HUES48 (cell line): ENCODE measurements at regions not wholly inside any gene's neighbourhood (a gene's known extent, or its start where the extent isn't known, plus 50 kb on each side); places are given as distances from the start of the nearest gene placed in this dataset.

ENCODE experiments used
- H3K27ac ChIP-seq: one replicate; pipeline ENCODE4 v1.7.0; 2013; ENCODE audit warnings: low read depth, low read length, inconsistent platforms
- H3K27me3 ChIP-seq: 2 replicates; pipeline ENCODE4 v1.6.1; 2013; ENCODE audit warnings: mild to moderate bottlenecking, low read length; ENCODE audit not compliant: control insufficient read depth, insufficient read depth
- H3K36me3 ChIP-seq: 2 replicates; pipeline ENCODE4 v1.6.1; 2013; ENCODE audit warnings: low read length; ENCODE audit not compliant: control insufficient read depth, insufficient read depth
- H3K4me1 ChIP-seq: 2 replicates; pipeline ENCODE4 v1.6.1; 2013; ENCODE audit warnings: mild to moderate bottlenecking, low read length; ENCODE audit not compliant: control insufficient read depth, insufficient read depth
- H3K4me3 ChIP-seq: 2 replicates; pipeline ENCODE4 v1.5.1; 2013; ENCODE audit warnings: mild to moderate bottlenecking, low read depth, low read length
- H3K9ac ChIP-seq: 2 replicates; pipeline ENCODE4 v1.6.1; 2013; ENCODE audit warnings: mild to moderate bottlenecking, low read depth, low read length, moderate library complexity
- H3K9me3 ChIP-seq: 2 replicates; pipeline ENCODE4 v1.6.1; 2013; ENCODE audit warnings: low read length; ENCODE audit not compliant: control insufficient read depth, insufficient read depth

DNA sequence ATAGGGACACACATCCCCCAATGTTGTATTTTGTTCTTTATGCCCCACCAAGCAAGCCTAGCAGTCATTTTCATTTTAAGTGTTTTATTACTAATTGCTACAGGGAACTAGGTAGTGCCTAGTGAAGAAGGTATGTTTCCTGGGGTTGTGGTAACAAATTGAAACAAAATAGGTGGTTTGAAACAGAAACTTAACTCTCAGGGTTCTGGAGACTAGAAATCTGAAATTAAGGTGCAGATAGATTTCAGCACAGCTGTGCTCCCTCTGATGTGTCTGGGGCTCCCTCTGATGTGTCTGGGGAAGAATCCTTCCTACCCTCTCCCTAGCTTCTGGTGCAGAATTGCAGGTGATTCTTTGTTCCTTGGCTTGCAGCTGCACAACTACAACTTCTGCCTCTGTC, 390.1 kb downstream of the ZFHX3 start:
- H3K4me3 ChIP-seq: no peak overlapping the region
- no peaks in the 10 kb centered on the region for H3K9me3 ChIP-seq
- no peak overlapping the region for H3K27ac ChIP-seq
- H3K4me1 ChIP-seq: no peaks in the 10 kb centered on the region
- H3K36me3 ChIP-seq: no peaks in the 10 kb centered on the region
- no peak overlapping the region for H3K9ac ChIP-seq
- no peaks in the 10 kb centered on the region for H3K27me3 ChIP-seq

DNA sequence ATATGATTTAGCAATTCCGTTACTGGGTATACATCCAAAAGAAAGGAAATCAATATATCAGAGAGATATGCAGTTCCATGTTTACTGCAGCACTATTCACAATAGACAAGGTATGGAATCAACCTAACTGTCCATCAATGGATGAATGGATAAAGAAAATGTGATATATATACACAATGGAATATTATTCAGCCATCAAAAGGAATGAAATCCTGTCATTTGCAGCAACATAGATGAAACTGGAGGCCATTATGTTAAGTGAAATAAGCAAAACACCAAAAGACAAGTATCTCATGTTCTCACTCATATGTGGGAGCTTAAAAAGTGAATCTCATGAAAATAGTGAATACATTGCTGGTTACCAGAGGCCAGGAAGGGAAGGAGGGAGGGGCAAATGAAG, 390.8 kb downstream of the ZFHX3 start:
- Histone ChIP-seq H3K27me3 (no peaks in the 10 kb centered on the region), H3K36me3 (no peaks in the 10 kb centered on the region), H3K4me3 (no peak overlapping the region), H3K9ac (no peak overlapping the region), H3K4me1 (no peaks in the 10 kb centered on the region), H3K27ac (no peak overlapping the region), H3K9me3 (no peaks in the 10 kb centered on the region)

DNA sequence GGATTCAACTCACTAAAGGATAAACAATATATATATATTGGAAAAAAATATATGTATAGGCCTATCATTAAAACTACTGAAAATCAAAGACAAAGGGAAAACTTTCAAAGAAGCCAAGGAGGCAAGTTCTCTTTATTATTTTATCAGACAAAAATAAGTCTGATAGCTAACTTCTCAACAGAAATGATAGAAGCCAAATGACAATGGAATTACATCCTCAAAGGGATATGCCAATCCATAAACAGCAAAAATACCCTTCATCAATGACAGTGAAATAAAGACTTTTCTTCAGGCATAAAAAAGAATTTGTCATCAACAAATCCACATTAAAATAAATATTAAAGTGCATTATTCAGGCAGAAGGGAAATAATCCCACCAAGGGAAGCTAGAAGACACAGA, 393.4 kb downstream of the ZFHX3 start:
- no peak overlapping the region for H3K9ac ChIP-seq
- H3K4me3 ChIP-seq: no peak overlapping the region
- no peaks in the 10 kb centered on the region for H3K27me3 ChIP-seq
- H3K9me3 ChIP-seq: no peaks in the 10 kb centered on the region
- no peaks in the 10 kb centered on the region for H3K36me3 ChIP-seq
- H3K27ac ChIP-seq: no peak overlapping the region
- 0 out of 2 replicates have a peak, but pooled peaks cover 2% of the 10 kb centered on the region for H3K4me1 ChIP-seq

DNA sequence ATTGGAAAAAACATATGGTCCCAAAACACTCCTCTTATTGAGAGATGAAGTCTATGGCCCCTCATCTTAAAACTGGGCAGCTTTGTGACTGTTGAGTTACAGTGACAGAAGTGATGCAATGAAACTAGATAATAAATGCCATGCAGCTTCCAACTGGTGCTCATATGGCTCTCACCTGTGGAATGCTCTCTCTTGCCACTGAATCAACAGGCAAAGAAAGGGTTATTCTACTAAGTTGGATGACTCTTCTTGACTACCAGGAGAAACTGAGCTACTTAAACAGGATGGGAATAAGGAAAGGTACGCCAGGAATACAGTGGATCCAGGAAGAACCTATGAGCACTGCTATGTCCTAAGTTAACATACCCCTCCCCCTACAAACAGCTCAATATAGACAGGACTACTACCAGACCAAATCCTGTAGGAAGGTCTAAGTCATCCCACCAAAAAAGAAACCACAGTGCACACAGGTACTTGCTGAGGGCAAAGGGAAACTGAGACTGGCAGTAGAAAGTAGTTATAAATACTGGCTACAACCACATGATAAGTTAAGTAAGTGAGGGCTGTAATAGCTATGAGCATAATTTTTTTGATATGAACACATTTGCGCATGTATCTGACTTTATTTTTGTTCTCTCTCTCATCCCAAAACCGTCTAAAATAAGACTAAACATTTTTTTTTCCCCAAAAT, 398.5 kb downstream of the ZFHX3 start:
- H3K9ac ChIP-seq: no peak overlapping the region
- no peak overlapping the region for H3K27ac ChIP-seq
- no peaks in the 10 kb centered on the region for H3K9me3 ChIP-seq
- H3K27me3 ChIP-seq: no peaks in the 10 kb centered on the region
- no peaks in the 10 kb centered on the region for H3K36me3 ChIP-seq
- H3K4me3 ChIP-seq: no peak overlapping the region
- peaks cover 17% of the 10 kb centered on the region for H3K4me1 ChIP-seq

DNA sequence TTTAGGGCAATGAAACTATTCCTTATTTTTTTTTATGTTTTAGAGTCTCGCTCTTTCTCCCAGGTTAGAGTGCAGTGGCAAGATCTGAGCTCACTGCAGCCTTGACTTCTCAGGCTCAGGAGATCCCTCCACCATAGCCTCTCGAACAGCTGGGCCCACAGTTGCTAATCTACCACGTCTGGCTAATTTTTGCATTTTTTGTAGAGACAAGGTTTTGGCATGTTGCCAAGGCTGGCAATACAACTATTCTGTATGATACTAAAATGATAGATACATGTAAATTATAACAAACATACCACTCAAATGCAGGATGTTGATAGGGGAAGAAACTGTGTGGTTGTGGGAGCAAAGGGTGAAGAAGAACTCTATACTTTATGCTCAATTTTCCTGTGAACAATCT, 401.3 kb downstream of the ZFHX3 start:
- H3K27ac ChIP-seq: no peak overlapping the region
- no peak overlapping the region for H3K9ac ChIP-seq
- peaks cover 17% of the 10 kb centered on the region for H3K4me1 ChIP-seq
- H3K27me3 ChIP-seq: no peaks in the 10 kb centered on the region
- H3K36me3 ChIP-seq: no peaks in the 10 kb centered on the region
- no peaks in the 10 kb centered on the region for H3K9me3 ChIP-seq
- no peak overlapping the region for H3K4me3 ChIP-seq

- Histone ChIP-seq H3K36me3 (no peaks in the 10 kb centered on the region), H3K4me3 (no peak overlapping the region), H3K9ac (no peak overlapping the region), H3K27me3 (no peaks in the 10 kb centered on the region), H3K4me1 (peaks cover 17% of the 10 kb centered on the region), H3K9me3 (no peaks in the 10 kb centered on the region), H3K27ac (peak overlapping the region; percentile 24)
Measured at GRCh38 chr16:72645538-72645937, 402.4 kb downstream of the ZFHX3 start.

DNA sequence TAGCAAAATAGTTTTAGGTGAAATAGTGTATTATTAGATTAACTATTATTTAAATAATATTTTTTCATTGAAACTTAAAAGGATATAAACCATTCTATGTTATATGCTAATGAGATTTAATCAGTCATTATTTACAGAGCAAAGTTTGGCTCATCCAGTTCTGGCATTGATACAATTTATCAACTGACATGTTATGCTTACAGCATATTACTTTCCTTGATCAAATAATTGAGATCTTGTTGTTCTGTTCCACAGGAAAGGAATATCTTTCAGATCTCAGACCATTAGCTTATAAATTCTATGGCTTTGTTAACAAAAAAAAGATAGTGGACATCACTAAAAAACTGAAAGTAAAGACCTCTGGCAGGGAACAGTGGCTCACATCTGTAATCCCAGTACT, 403.0 kb downstream of the ZFHX3 start:
- Histone ChIP-seq H3K9me3 (peaks cover 3% of the 10 kb centered on the region; the same call in 1 of the 2 replicates), H3K4me3 (no peak overlapping the region), H3K27ac (no peak overlapping the region)

GRCh38 chr16:72639494-72639893, 408.4 kb downstream of the ZFHX3 start:
- Histone ChIP-seq H3K4me3 (no peak overlapping the region), H3K27me3 (no peaks in the 10 kb centered on the region), H3K36me3 (no peaks in the 10 kb centered on the region), H3K9ac (no peak overlapping the region), H3K9me3 (peaks cover 3% of the 10 kb centered on the region; the same call in 1 of the 2 replicates), H3K27ac (no peak overlapping the region), H3K4me1 (no peaks in the 10 kb centered on the region)

More for the DNA sequence above, 403.0 kb downstream of the ZFHX3 start:
- Histone ChIP-seq H3K36me3 (no peaks in the 10 kb centered on the region), H3K27me3 (no peaks in the 10 kb centered on the region), H3K9ac (no peak overlapping the region), H3K4me1 (peaks cover 17% of the 10 kb centered on the region)

DNA sequence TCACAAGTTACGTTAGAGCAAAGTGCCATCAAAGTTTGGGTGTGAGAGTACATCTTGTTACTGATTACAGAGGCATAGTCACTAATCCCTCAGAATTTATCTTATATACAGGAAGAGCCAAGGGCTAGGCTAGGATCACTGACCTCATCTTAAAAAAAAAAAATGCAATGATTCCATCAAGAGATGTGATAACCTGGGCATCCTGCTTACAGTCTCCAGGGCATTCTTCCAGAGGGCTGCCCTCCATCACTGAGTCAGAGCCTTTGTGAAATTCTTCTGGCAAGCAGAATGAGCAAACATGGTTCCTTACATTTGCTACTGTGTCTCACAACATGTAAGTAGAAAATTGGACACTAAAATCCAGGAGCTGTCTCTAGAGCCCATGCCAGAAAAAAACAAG, 410.6 kb downstream of the ZFHX3 start:
- H3K9ac ChIP-seq: no peak overlapping the region
- H3K9me3 ChIP-seq: peaks cover 9% of the 10 kb centered on the region; the same call in 1 of the 2 replicates
- no peak overlapping the region for H3K27ac ChIP-seq

GRCh38 chr16:72635694-72636093, 412.2 kb downstream of the ZFHX3 start:
- H3K4me1 ChIP-seq: no peaks in the 10 kb centered on the region
- H3K27ac ChIP-seq: no peak overlapping the region
- H3K9me3 ChIP-seq: peaks cover 9% of the 10 kb centered on the region; the same call in 1 of the 2 replicates
- H3K36me3 ChIP-seq: no peaks in the 10 kb centered on the region
- H3K9ac ChIP-seq: no peak overlapping the region
- no peaks in the 10 kb centered on the region for H3K27me3 ChIP-seq
- H3K4me3 ChIP-seq: no peak overlapping the region

More for the DNA sequence above, 410.6 kb downstream of the ZFHX3 start:
- no peaks in the 10 kb centered on the region for H3K27me3 ChIP-seq
- H3K4me3 ChIP-seq: no peak overlapping the region
- H3K4me1 ChIP-seq: no peaks in the 10 kb centered on the region
- H3K36me3 ChIP-seq: no peaks in the 10 kb centered on the region

- Histone ChIP-seq H3K9ac (no peak overlapping the region), H3K9me3 (peaks cover 6% of the 10 kb centered on the region; the same call in 1 of the 2 replicates), H3K27ac (no peak overlapping the region), H3K4me1 (no peaks in the 10 kb centered on the region), H3K27me3 (no peaks in the 10 kb centered on the region), H3K36me3 (no peaks in the 10 kb centered on the region), H3K4me3 (no peak overlapping the region)
Measured at GRCh38 chr16:72635104-72635503, 412.8 kb downstream of the ZFHX3 start.
